Right renal cortex interstitium (tissue), 3 donors: ENCODE measurements at regions not wholly inside any gene's neighbourhood (a gene's known extent, or its start where the extent isn't known, plus 50 kb on each side); places are given as distances from the start of the nearest gene placed in this dataset.

Experiments
- DNase-seq, 3 donors: peaks; one replicate each; pipeline ENCODE4 v3.0.0-alpha.2; 2013; ENCODE audit warnings: low read depth in 3 of 3, low spot score in 2 of 3

GRCh38 chr14:101233391-101233790 is 327.9 kb upstream of the DIO3 start:
- no peak for DNase-seq

GRCh38 chr14:101233808-101234207 is 327.5 kb upstream of the DIO3 start:
- no peak for DNase-seq

- no peak for DNase-seq
Observed at GRCh38 chr14:101234244-101234937, 326.9 kb upstream of the DIO3 start.

GRCh38 chr14:101234999-101235334 is 326.3 kb upstream of the DIO3 start:
- no peak for DNase-seq

GRCh38 chr14:101235335-101236103 is 325.8 kb upstream of the DIO3 start:
- DNase-seq: no peak

- DNase-seq: no peak
Observed at GRCh38 chr14:101236496-101237251, 324.6 kb upstream of the DIO3 start.

GRCh38 chr14:101237252-101237616 is 324.1 kb upstream of the DIO3 start:
- DNase-seq: no peak

- no peak for DNase-seq
Observed at GRCh38 chr14:101239065-101239464, 322.2 kb upstream of the DIO3 start.

GRCh38 chr14:101241147-101241546 is 320.1 kb upstream of the DIO3 start:
- DNase-seq: no peak

GRCh38 chr14:101241807-101242278 is 319.5 kb upstream of the DIO3 start:
- DNase-seq: no peak

GRCh38 chr14:101242442-101243385 is 318.6 kb upstream of the DIO3 start:
- DNase-seq: no peak

- no peak for DNase-seq
Observed at GRCh38 chr14:101243587-101244338, 317.5 kb upstream of the DIO3 start.

- DNase-seq: no peak
Observed at GRCh38 chr14:101246894-101247841, 314.1 kb upstream of the DIO3 start.

GRCh38 chr14:101247842-101248725 is 313.2 kb upstream of the DIO3 start:
- DNase-seq: no peak

- no peak for DNase-seq
Observed at GRCh38 chr14:101248840-101249675, 312.2 kb upstream of the DIO3 start.

- DNase-seq: no peak
Observed at GRCh38 chr14:101249676-101250036, 311.6 kb upstream of the DIO3 start.
